ENCODE measurements at regions not wholly inside any gene's neighbourhood (a gene's known extent, or its start where the extent isn't known, plus 50 kb on each side); places are given as distances from the start of the nearest gene placed in this dataset.

DNA sequence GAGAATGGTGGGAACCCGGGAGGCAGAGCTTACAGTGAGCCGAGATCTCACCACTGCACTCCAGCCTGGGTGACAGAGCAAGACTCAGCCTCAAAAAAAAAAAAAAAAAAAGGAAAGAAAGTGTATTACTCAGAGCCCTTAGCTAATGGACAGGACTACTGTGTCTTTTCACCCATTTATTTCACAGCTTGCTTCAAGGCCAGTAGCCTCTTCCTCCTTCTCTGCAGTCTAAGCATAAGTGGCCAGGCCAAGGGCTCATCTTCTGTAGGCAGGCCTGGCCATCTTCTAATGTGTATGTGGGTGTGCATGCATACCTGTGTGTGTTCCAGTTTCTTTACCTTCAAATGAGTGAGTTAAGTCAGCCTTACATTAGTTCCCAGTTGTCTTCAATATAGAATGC lies 94.8 kb upstream of the GDF10 start:
- 80 to 91% methylated on average over 1 to 2 of the region's 2 CpGs for WGBS, 2 donors (ENCODE audit: low coverage in 1 of 2)
- TF ChIP-seq, protein P1, sequence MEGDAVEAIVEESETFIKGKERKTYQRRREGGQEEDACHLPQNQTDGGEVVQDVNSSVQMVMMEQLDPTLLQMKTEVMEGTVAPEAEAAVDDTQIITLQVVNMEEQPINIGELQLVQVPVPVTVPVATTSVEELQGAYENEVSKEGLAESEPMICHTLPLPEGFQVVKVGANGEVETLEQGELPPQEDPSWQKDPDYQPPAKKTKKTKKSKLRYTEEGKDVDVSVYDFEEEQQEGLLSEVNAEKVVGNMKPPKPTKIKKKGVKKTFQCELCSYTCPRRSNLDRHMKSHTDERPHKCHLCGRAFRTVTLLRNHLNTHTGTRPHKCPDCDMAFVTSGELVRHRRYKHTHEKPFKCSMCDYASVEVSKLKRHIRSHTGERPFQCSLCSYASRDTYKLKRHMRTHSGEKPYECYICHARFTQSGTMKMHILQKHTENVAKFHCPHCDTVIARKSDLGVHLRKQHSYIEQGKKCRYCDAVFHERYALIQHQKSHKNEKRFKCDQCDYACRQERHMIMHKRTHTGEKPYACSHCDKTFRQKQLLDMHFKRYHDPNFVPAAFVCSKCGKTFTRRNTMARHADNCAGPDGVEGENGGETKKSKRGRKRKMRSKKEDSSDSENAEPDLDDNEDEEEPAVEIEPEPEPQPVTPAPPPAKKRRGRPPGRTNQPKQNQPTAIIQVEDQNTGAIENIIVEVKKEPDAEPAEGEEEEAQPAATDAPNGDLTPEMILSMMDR (IDR thresholded peaks at IDR 0.05) = no peak
- no peak for TF ChIP-seq EP300 (IDR thresholded peaks at IDR 0.05; ENCODE audit: low read depth)
- no peak for TF ChIP-seq POLR2AphosphoS5 (IDR thresholded peaks at IDR 0.05)
- no peak for TF ChIP-seq POLR2A (IDR thresholded peaks at IDR 0.05)
- Histone ChIP-seq H3K4me3 (no peak overlapping the region), H3K27me3 (no peaks in the 10 kb centered on the region), H3K27ac (no peak overlapping the region), H3K9me3 (no peaks in the 10 kb centered on the region), H3K4me1 (no peaks in the 10 kb centered on the region), H3K36me3 (no peaks in the 10 kb centered on the region)
- in situ Hi-C loops (cut with MboI; ENCODE audit: low pct_ligation_motif_present in 1 of 4, low pct_unique_long_range_greater_than_20kb in 1 of 4, low sequenced_read_pairs in 3 of 4) = no loop called here
- intact Hi-C loops (cut with DNase I; ENCODE audit: low total_unique reads) = no loop called here
- no peak for DNase-seq

- Histone ChIP-seq H3K4me3 (no peak overlapping the region), H3K4me1 (no peaks in the 10 kb centered on the region), H3K27me3 (no peaks in the 10 kb centered on the region), H3K27ac (no peak overlapping the region), H3K36me3 (no peaks in the 10 kb centered on the region), H3K9me3 (no peaks in the 10 kb centered on the region)
- TF ChIP-seq EP300 (IDR thresholded peaks at IDR 0.05; ENCODE audit: low read depth) = no peak
- no peak for TF ChIP-seq POLR2A (IDR thresholded peaks at IDR 0.05)
- TF ChIP-seq, protein P1 (IDR thresholded peaks at IDR 0.05) = no peak
- TF ChIP-seq POLR2AphosphoS5 (IDR thresholded peaks at IDR 0.05) = no peak
- intact Hi-C loops (cut with DNase I; ENCODE audit: low total_unique reads) (no loop called here), in situ Hi-C loops (cut with MboI; ENCODE audit: low pct_ligation_motif_present in 1 of 4, low pct_unique_long_range_greater_than_20kb in 1 of 4, low sequenced_read_pairs in 3 of 4) (no loop called here)
- 50 to 53% methylated on average over 2 to 3 of the region's 3 CpGs for WGBS, 2 donors (ENCODE audit: low coverage in 1 of 2)
- no peak for DNase-seq
Observed at GRCh38 chr10:47206449-47207280, 93.3 kb upstream of the GDF10 start.

GRCh38 chr10:47207281-47207615 lies 92.7 kb upstream of the GDF10 start:
- Histone ChIP-seq H3K9me3 (no peaks in the 10 kb centered on the region), H3K36me3 (no peaks in the 10 kb centered on the region), H3K4me3 (no peak overlapping the region), H3K4me1 (no peaks in the 10 kb centered on the region), H3K27me3 (no peaks in the 10 kb centered on the region), H3K27ac (no peak overlapping the region)
- in situ Hi-C loops (cut with MboI; ENCODE audit: low pct_ligation_motif_present in 1 of 4, low pct_unique_long_range_greater_than_20kb in 1 of 4, low sequenced_read_pairs in 3 of 4) = no loop called here
- DNase-seq = no peak
- intact Hi-C loops (cut with DNase I; ENCODE audit: low total_unique reads) = no loop called here
- WGBS, 2 donors (ENCODE audit: low coverage in 1 of 2) = 35 to 64% methylated on average over 3 to 4 of the region's 4 CpGs
- TF ChIP-seq POLR2A (IDR thresholded peaks at IDR 0.05) (no peak), EP300 (IDR thresholded peaks at IDR 0.05; ENCODE audit: low read depth) (no peak), POLR2AphosphoS5 (IDR thresholded peaks at IDR 0.05) (no peak)
- TF ChIP-seq, protein P1 (IDR thresholded peaks at IDR 0.05) = no peak

GRCh38 chr10:47207894-47208469 lies 92.0 kb upstream of the GDF10 start:
- Histone ChIP-seq H3K27ac (no peak overlapping the region), H3K4me1 (no peaks in the 10 kb centered on the region), H3K27me3 (no peaks in the 10 kb centered on the region), H3K9me3 (peaks cover 0 to 4% of the 10 kb centered on the region in 2 donors), H3K36me3 (no peaks in the 10 kb centered on the region), H3K4me3 (no peak overlapping the region)
- no peak for DNase-seq
- intact Hi-C loops (cut with DNase I; ENCODE audit: low total_unique reads) = no loop called here
- no peak for TF ChIP-seq POLR2AphosphoS5 (IDR thresholded peaks at IDR 0.05)
- TF ChIP-seq, protein P1 (IDR thresholded peaks at IDR 0.05) = no peak
- no peak for TF ChIP-seq POLR2A (IDR thresholded peaks at IDR 0.05)
- TF ChIP-seq EP300 (IDR thresholded peaks at IDR 0.05; ENCODE audit: low read depth) = no peak
- 79 to 80% methylated on average over 5 of the region's 5 CpGs for WGBS, 2 donors (ENCODE audit: low coverage in 1 of 2)
- in situ Hi-C loops (cut with MboI; ENCODE audit: low pct_ligation_motif_present in 1 of 4, low pct_unique_long_range_greater_than_20kb in 1 of 4, low sequenced_read_pairs in 3 of 4) = no loop called here
